HG03565 (cell line): ENCODE measurements at regions not wholly inside any gene's neighbourhood (a gene's known extent, or its start where the extent isn't known, plus 50 kb on each side); places are given as distances from the start of the nearest gene placed in this dataset.

ENCODE experiments used
- ATAC-seq: cut with Tn5 transposase; IDR thresholded peaks from one replicate; pipeline ENCODE4 v1.9.1; 2021; ENCODE audit warnings: mild to moderate bottlenecking, moderate library complexity; ENCODE audit not compliant: unreplicated experiment

- peak; percentile 88 for ATAC-seq
Observed at GRCh38 chr3:159910991-159911663, 77.5 kb upstream of the IL12A start.

GRCh38 chr3:159911664-159912037 lies 77.0 kb upstream of the IL12A start:
- ATAC-seq, result no peak

GRCh38 chr3:159913712-159914414 lies 74.8 kb upstream of the IL12A start:
- ATAC-seq, result no peak

GRCh38 chr3:159914426-159914825 lies 74.2 kb upstream of the IL12A start:
- ATAC-seq, result no peak

GRCh38 chr3:159916052-159916451 lies 72.6 kb upstream of the IL12A start:
- no peak for ATAC-seq

GRCh38 chr3:159917141-159917540 lies 71.5 kb upstream of the IL12A start:
- no peak for ATAC-seq

- ATAC-seq, result peak; percentile 75
Observed at GRCh38 chr3:159919873-159920272, 68.8 kb upstream of the IL12A start.

GRCh38 chr3:159922193-159922840 lies 66.3 kb upstream of the IL12A start:
- no peak for ATAC-seq

- ATAC-seq, result peak; percentile 89
Observed at GRCh38 chr3:159922861-159923312, 65.7 kb upstream of the IL12A start.

GRCh38 chr3:159923336-159923735 lies 65.3 kb upstream of the IL12A start:
- ATAC-seq, result no peak

GRCh38 chr3:159923956-159924355 lies 64.7 kb upstream of the IL12A start:
- ATAC-seq, result no peak

- no peak for ATAC-seq
Observed at GRCh38 chr3:159924411-159924810, 64.2 kb upstream of the IL12A start.

- no peak for ATAC-seq
Observed at GRCh38 chr3:159925248-159925647, 63.4 kb upstream of the IL12A start.

- no peak for ATAC-seq
Observed at GRCh38 chr3:159926573-159926972, 62.1 kb upstream of the IL12A start.

GRCh38 chr3:159928071-159928491 lies 60.6 kb upstream of the IL12A start:
- ATAC-seq, result no peak

GRCh38 chr3:159928666-159929065 lies 60.0 kb upstream of the IL12A start:
- ATAC-seq, result no peak

- ATAC-seq, result peak; percentile 60
Observed at GRCh38 chr3:159929171-159930141, 59.2 kb upstream of the IL12A start.

GRCh38 chr3:159934216-159934615 lies 54.4 kb upstream of the IL12A start:
- ATAC-seq, result no peak

GRCh38 chr3:159936541-159936940 lies 52.1 kb upstream of the IL12A start:
- no peak for ATAC-seq

GRCh38 chr3:159937561-159938166 lies 51.0 kb upstream of the IL12A start:
- ATAC-seq, result no peak
